Right hindlimb (tissue), 1 donor: ENCODE measurements at regions not wholly inside any gene's neighbourhood (a gene's known extent, or its start where the extent isn't known, plus 50 kb on each side); places are given as distances from the start of the nearest gene placed in this dataset.

Experiments used
- DNase-seq: peaks from one replicate; pipeline ENCODE4 v3.0.0-alpha.2; 2018

DNA sequence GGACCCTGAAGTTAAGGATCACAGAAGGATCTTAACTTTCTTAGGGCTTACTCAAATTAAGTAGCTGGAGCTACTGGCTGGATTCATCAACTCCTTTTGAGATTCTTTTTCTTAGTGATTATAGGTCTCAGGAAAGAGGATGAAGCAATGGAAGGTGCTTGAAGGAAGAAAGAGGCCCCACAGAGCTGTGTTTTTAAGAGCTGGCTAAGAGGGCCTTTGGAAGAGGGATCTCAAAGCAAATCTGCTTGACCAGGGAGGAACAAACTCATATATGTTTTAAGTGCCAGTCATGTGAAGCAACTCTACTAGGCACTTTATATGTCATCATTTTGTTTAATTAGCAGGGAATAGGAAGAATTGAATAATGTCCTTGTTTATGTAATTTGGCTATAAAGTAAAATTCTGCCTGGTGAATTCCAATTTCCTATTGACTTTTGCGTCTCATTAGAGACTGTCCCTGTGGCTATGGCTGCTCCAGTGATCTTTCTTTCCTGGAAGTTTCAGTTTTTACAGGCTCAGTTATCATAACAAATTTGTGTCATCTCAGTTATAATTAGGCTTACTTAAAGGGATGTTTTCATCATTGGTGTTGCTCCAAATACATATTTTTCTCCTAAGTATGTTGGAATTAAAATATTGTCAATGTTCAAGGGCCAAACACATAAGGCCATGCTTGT is 222.8 kb upstream of the CITED2 start:
- DNase-seq = no peak

DNA sequence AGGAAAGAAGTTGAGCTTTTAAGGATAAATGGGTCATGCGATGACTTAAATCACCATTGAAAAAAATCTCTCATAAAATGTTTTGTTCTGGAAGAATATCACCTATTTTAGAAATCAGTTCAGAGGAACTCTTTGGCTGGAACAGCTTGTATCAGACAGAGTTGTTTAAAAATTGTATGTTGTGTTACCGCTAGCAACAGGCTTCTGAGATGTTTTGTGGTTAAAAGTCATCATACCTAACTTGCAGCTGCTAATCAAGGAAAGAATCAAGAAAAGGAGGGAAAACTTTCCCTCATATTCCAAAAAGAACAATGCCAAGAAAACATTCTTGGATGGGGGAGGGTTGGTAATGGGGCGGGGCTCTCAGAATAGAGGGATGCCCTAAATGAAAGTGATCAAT is 220.7 kb upstream of the CITED2 start:
- no peak for DNase-seq

DNA sequence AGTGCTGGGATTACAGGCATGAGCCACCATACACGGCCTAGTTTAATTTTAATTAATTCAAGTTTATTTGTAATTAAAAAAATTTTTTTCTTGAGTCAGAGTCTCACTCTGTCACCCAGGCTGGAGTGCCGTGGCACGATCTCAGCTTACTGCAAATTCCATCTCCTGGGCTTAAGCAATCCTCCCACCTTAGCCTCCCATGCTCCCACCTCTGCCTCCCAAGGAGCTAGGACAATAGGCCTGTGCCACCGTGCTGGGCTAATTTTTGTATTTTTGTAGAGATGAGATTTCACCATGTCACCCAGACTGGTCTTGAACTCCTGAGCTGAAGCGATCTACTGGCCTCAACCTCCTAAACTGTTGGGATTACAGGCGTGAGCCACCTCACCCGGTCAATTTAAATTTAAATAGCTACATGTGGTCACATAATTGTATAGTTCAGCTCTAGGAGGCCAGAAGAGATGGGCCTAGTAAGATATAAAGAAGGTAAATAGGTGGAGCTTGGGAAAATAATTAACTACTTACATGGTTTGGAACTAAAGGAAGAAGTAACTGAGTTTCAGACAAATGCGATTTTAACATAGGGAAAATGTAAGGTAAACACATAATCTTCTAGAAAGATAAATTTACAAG is 220.0 kb upstream of the CITED2 start:
- no peak for DNase-seq

DNA sequence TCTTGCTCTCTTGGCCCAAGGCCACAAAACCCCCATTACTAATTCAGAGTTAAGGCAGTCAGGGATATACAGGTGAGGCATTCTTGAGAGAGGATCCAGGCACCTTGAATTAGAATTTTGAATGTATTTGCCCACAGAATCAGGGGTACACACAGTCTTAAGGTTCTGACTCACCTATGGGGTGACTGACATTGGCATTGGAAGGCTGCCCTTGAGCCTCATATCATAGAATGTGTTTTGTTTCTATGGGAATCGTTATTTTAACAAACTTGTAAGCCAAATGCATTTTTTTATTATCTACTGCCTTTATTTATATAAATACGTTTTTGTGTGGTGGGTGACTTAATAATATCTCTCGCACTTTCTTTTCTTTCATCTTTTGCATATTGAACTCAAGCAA is 218.6 kb upstream of the CITED2 start:
- DNase-seq = no peak

DNA sequence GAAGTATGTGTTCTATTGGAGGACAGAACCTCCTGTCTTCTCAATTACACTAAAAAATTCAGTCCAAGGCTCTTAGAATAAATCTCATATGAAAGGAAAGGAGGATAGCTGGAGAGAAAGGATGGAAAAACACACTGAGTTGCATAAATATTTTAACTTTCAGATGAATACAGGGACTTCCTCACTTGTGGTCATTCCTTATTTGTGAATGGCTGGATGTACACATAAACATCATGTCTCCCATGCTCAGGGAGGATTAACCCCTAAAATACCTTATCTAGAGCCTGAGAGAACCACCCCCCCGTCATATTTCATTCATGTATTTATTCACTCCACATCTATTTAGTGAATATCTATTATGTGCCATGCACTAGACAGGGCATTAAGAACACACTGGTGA is 217.6 kb upstream of the CITED2 start:
- no peak for DNase-seq

DNA sequence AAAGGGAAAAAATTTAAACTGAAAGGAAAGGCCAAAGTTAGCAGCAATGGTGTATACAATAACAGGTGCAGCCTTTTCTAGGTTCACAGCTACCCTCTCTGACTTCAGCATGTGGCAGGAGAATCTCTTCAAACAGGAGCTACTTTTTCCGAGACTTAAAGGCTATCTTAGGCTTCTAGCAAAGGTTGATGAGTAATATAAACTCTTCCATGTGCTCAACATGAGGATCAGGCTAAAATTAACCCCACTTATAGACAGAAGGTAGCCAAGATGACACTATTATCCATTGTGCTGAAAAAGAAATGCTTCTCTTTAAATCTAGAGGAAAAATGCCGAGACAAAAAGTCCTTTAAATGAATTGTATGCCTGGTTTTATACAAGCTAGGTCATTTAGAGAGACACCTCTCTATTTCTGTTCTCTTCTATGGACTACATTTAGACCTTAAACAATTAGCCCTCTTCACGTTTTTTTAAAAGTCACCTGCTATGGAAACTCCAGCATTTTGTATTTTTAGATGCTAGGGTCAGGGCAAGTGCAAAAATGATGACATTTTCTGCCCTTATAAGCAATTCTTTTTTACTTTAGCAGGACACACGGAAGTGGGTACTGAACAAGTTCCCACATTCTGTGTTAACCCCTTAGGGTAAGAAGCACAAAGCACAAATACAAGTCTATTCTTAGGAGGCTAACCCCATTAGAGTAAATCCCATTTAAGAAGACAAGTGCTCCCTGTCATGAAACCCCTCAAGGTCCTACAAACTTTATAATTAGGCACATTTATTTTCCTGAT is 216.8 kb upstream of the CITED2 start:
- DNase-seq = no peak

DNA sequence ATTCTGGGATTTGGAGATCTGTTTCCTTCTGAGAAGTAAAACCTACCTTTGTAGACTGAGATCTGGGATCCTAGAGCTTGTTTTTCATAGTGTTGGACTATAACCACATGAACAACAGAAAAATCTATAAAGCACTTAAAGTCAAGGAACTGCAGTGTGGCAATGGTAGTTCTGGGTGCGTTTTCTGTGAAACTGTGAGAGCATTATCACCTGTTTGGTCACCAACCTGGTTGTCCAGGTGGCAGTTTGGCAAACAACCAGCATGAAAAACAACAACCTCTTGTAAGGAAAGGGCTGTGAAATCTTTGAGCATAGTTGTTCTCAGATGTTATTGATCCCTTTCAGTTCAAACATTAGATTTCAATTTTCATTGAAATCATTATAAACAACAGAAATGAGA is 215.8 kb upstream of the CITED2 start:
- no peak for DNase-seq

DNA sequence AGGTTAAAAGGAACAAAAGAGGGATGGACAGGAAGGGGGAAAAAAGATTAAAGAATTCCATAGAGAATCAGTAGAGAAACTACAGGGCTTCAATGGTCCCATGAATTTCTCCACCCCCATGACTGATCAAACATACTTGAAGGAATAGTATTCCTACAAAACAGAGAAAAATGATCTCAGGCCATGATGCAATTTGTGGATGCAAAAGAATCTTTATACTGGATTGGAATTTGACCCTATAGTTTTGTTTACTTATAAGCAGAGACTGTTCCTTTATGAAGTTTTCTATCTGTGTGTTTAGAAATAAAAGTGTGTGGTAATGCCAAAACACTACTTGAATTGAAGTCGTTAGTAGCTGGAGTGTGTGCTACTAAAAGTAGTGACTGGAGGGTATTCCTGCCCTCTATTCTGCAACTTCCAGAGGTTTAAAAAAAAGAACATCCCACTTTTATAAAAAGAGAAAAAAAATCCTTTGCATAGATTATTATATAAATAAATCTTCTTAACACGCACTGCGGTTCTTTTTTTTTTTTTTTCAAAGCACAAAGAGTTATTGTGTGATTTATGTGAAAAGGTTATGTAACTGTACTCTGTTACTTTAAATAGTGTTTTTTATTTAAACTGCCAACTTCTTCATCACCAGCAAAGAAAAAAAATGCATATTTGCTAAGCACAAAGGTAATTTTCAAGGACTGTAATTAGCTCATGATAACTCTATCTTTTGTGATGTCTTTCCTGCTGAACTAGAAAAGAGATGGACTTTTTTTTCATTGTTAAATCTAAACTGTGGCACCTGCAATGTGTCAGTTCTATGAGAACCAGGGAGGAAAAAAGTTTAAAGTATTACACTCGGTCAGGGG is 214.5 kb upstream of the CITED2 start:
- DNase-seq = no peak

DNA sequence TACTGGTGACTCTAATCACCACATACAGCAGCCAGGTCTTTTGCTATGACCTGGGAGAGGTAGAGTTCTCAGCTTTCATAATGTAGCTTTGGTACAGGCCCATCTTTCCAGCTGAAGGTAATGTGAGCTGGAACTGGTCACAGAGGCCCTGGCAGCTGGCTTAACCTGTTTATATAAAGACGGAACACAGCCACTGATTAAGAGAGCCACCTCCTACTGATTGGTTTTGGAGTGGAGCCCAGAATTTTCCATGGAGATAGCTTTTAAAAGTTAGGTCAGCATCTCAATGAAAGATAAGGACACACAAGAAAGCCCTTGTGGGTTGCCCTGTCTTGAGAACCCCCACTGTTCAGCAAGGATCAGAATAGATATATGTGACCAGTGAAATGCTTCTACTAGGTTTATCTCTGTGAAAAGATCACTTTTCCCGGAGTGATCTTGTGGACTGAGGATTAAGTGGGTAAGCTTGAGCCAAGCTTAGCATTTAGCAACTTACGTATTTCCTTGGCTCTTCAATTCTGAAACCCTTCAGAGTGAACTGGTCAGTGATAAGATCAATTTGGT is 213.7 kb upstream of the CITED2 start:
- DNase-seq = no peak

DNA sequence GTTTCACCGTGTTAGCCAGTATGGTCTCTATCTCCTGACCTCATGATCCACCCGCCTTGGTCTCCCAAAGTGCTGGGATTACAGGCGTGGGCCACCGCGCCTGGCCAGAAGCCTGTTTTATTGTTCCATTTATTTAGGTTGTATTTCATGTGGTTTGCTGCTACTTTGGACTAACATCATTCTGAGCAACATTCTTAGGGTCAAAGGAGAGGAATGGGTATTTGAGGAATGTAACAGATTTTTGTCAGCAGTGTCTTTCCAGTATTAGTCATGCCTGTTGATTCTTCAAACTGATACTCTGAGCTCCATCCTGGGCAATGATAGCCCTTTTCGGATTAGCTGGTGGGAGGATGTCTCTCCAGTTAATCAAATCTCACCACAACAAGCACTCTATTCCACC is 213.0 kb upstream of the CITED2 start:
- DNase-seq = no peak

DNA sequence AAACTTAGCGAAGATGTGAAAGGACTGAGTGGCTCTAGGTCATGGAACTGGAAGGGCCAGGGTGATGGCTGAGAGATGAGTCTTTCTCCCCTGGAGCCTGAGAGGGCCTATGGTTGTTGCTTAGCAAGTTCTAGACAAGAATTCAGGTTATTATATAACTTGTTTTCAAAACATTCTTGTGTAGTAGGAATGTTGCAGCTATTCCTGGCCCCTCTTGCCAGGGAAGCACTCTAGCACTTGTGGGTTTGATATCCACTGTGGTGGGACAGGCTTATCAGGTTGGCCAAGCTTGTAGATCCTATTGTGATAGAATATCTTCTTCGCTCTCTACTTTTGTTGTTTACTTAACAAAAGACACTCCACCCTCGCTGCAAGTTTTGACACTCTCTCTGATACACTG is 211.8 kb upstream of the CITED2 start:
- no peak for DNase-seq

DNA sequence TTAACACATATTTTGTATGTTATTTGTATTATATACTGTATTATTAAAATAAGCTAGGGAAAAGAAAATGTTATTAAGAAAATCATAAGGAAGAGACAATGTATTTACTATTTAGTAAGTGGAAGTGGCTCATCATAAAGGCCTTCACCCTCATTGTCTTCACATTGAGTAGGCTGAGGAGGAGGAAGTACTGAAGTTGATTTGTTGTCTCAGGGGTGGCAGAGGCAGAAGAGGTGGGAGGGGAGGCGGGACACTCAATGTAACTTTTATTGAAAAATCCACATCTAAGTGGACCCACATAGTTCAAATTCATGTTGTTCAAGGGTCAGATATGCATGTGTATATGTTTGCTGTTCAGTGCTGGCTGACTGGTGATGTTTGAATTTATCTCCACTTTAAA is 210.2 kb upstream of the CITED2 start:
- DNase-seq = no peak

DNA sequence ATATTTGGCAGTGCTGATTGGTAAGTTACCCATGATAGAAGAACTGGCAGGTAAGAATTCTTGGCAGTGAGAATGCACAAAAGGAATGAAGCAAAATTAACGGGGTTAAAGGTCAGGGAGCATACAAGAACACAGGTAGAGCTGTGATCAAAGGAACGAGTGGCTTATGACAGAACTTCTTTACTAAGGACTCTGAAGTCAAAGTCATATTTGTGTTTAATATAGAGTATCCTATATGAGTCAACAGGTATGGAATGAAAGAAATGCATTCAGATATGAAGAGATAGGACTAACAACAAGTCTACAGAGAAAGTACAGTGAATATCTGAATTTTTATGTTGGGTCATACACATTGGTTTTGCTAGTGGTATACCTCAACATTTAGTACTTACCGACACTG is 209.0 kb upstream of the CITED2 start:
- DNase-seq = no peak

DNA sequence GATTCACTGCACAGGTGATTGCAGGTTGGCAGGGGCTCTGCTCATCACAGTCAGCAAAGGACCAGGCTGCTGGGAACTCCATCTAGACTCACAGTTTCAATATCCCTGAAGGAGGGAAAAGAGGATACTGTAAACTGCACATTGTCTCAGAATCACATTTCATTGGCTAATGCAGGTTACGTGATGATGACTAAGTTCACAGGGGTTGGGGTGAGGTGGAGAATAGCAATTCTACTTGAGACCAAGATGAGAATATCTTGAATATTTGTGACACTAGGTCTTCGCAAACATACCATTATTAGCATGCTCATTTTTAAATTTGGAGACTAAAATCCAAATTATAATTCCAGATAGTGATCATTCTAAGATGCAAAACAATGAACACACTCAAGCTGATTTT is 208.5 kb upstream of the CITED2 start:
- DNase-seq = no peak

DNA sequence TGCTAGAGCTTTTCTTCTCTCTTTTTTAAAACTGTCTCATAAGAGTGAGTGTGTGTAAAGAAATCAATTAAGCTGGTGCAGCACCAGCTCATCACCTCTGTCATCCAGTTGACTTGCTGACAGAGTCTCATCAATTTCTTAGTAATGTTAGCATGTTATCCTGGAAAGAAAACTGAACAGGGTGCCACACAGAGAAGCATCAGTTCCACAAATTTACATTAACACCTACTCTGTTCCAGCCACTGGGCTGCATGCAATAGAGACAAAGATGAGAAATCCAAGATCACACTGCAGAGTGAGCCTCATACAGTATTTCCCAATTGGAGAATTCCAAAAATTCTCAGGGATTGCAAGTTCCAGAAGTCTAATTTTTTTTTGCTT is 207.0 kb upstream of the CITED2 start:
- DNase-seq = no peak

DNA sequence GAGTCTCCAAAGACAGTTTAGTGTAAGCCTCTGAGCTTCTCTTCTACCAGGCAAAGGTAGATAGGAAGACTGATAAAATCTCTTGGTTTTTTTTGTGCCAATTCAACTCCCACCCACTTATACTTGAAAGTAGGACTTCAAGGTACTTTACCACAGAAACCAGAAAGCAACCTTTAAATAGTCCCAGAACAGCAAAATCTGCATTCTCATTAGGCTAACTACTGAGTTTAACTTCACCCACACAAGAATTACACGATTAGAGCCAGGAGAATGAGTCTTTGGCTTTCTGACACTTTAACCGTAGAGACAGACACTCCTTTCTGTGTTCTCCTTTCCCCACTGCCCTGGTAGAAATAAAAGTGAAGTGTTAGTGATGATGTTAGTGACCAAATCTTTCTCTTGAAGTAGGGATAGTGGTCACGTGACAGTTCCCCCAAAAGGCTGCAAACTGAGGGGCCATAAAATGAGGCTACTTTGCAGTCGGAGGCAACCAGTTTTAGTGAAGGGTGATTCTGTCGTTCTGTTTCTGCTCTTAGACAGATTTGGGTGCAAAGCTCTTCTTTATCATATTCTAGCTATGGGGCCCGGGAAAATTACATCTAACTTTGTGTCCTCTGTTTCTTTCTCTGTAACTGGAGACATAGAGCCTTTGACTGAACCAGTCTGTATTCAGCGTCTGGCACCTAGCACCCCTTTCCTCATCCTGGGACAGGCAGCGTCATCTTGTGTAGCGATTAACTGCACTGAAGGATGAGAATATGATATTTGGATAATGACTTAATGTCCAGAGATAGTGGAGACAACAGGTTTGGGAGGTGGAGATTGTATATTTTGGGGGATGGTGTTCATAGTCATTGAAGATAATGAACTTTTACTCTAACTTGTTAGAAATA is 206.4 kb upstream of the CITED2 start:
- no peak for DNase-seq

DNA sequence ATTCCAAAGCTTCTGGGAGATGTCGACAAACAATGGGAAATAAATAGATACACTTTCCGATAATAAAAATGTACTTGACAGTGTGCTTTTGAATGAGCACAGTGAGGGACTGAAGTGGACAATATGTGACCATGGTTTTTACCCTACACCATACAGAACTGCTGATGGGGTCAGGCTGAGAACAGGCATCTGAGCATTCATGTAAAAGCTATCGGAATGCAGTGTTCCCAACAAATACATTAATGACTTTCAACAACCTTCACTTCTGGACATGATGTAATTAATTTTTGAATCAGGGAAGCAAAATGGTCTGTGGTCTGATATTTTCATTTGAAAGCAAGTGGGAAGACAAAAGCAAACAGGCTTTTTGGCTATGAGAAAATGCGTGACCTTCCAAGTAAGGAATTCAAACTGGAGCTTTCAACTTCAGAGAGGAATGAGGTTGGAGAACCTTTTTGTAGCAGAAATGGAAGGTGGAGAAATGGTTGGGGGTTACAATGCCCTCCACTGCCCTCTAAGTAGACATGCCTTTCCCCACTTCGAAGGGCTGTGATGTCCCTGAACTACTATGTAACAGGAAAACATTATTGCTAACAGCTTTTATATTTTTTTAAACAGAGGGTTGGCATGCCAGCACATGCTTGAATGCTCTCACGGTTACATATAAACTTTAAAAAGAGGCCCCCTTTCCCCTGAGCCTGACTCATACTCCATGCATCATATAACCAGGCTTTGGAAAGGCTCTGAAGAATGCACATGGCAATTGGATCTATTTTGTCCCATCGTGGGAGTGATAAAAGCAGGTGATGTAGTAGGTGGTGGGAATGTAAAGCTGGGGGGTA is 203.5 kb upstream of the CITED2 start:
- DNase-seq = peak; percentile 28

DNA sequence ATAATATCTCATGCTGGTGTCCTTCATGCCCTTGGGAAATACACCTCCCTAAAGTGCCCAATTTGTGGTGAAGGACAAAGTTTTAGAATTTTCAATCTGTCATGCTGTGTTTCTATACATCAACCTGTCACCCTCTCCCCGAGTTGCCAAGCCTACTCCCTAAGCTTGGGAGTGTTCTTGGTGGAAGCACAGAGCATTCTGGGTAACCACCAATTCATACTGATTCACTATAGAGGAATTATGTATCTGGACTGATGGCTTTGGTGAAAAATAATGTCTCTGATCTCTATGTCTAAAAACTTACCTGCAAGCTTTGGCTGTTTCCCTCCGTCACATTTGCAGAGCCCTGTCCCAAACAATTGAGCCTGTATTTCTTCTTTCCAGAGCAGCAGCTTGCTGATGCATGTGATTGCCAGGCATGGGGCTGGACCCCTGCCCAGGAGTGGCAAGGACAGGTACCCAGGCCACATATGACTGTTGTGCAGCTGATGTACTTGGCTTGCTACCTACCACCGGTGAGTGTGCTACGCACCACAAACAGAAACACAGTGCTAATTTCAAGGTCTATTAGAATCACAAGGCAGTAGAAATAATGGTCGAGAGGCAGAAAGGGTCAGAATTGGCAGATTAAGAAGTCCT is 202.8 kb upstream of the CITED2 start:
- no peak for DNase-seq

DNA sequence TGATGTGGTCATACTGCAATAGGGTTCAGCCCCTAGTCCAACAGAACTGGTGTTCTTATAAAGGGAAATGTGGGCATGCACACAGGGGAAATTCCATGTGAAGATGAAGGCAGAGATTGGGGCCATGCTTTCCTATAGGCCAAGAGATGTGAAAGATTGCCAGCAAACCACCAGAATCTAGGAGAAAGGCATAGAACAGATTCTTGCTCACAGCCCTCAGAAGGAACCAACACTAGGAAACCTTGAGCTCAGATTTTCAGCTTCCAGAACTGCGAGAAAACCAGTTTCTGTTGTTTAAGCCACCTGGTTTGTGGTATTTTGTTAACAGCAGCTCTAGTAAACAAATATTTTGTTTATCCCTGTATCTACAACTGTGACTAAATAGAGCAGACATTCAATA is 197.6 kb upstream of the CITED2 start:
- no peak for DNase-seq

DNA sequence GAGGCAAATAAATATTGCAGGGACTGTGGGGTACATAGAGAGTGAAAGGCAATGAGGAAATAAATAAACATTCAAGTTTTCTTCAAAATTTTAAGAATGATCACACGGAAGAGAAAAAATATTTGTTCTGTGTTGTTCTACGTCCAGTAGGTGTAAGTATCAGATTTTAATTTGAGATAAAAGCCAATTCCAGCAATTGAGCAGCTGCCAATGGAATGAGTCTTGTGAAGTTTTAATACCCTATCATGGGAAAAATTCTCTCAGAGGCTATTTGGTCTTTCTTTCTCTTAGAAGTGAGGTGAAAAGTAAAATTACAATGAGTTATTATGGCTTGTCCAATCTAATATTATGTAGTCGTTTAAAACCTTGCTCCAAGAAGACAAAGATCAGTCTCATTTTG is 195.7 kb upstream of the CITED2 start:
- no peak for DNase-seq
